HEK293 (cell line): ENCODE measurements at regions not wholly inside any gene's neighbourhood (a gene's known extent, or its start where the extent isn't known, plus 50 kb on each side); places are given as distances from the start of the nearest gene placed in this dataset.

Source experiments
- CTCF ChIA-PET: fragments of 350-600 bp; formaldehyde crosslinking; extraction: SDS; loops from one replicate; lab custom pipeline; 2021; ENCODE audit warnings: antibody characterized with exemption; lab: Yijun Ruan, JAX
- POLR2A ChIA-PET: fragments of 300-600 bp; formaldehyde crosslinking; extraction: SDS; loops from one replicate; lab custom pipeline; 2020; ENCODE audit warnings: antibody characterized with exemption, inconsistent platforms; lab: Yijun Ruan, JAX
- H3K27ac ChIP-seq: fragments of 200-500 bp; sonication (Bioruptor generic); 2 replicates; pipeline ENCODE4 v1.5.1; 2014; ENCODE audit warnings: low read depth, low read length, control low read depth, inconsistent platforms; ENCODE audit errors: extremely low read depth
- H3K36me3 ChIP-seq, 2 experiments: fragments of 200-500 bp in 1 of 2; sonication (Bioruptor generic) in 1 of 2; 1 replicate in 1 of 2; 2 replicates in 1 of 2; pipeline ENCODE4 v1.5.1; 2014 to 2017; ENCODE audit warnings: inconsistent platforms in 2 of 2, low read length in 2 of 2; ENCODE audit not compliant: control insufficient read depth in 2 of 2, insufficient read depth in 1 of 2
- H3K4me1 ChIP-seq: fragments of 200-500 bp; sonication (Bioruptor generic); 2 replicates; pipeline ENCODE4 v1.5.1; 2014; ENCODE audit warnings: mild to moderate bottlenecking, low read length, inconsistent platforms; ENCODE audit not compliant: control insufficient read depth, insufficient read depth
- H3K4me3 ChIP-seq: 2 replicates; pipeline ENCODE4 v1.5.1; 2011; ENCODE audit warnings: low read depth, mild to moderate bottlenecking, control low read depth, low read length, moderate library complexity
- H3K9me3 ChIP-seq: fragments of 200-500 bp; sonication (Bioruptor generic); 2 replicates; pipeline ENCODE4 v1.5.1; 2014; ENCODE audit warnings: low read depth, low read length, inconsistent platforms; ENCODE audit not compliant: control insufficient read depth, insufficient read depth
- GLI2 ChIP-seq: fragments of 450-650 bp; formaldehyde crosslinking; IDR thresholded peaks from 2 replicates; pipeline ENCODE4; 2017; ENCODE audit warnings: missing biosample characterization, missing genetic modification characterization, low read depth, borderline replicate concordance
- HOXD13 ChIP-seq: sonication (generic); formaldehyde crosslinking; IDR thresholded peaks from 2 replicates; pipeline ENCODE4 v1.8.0; 2022; ENCODE audit warnings: missing genetic modification reagents, borderline replicate concordance
- KLF16 ChIP-seq: fragments of 450-650 bp; formaldehyde crosslinking; IDR thresholded peaks from 2 replicates; pipeline ENCODE4 v1.5.1; 2017; ENCODE audit warnings: missing biosample characterization, missing genetic modification characterization
- MYNN ChIP-seq: fragments of 450-650 bp; formaldehyde crosslinking; IDR thresholded peaks from 2 replicates; pipeline ENCODE4 v1.5.1; 2016; ENCODE audit warnings: missing biosample characterization, missing genetic modification characterization, borderline replicate concordance
- OSR2 ChIP-seq: fragments of 450-650 bp; formaldehyde crosslinking; IDR thresholded peaks from 2 replicates; pipeline ENCODE4 v1.5.1; 2016; ENCODE audit warnings: missing biosample characterization, missing genetic modification characterization
- OVOL3 ChIP-seq: fragments of 450-650 bp; formaldehyde crosslinking; IDR thresholded peaks from 2 replicates; pipeline ENCODE4 v1.5.1; 2016; ENCODE audit warnings: missing biosample characterization, missing genetic modification characterization
- SCRT2 ChIP-seq: fragments of 450-650 bp; formaldehyde crosslinking; IDR thresholded peaks from 2 replicates; pipeline ENCODE4 v1.5.1; 2016; ENCODE audit warnings: missing biosample characterization, missing genetic modification characterization
- ZNF114 ChIP-seq: fragments of 450-650 bp; formaldehyde crosslinking; IDR thresholded peaks from 2 replicates; pipeline ENCODE4 v1.5.0; 2017; ENCODE audit warnings: missing biosample characterization, missing genetic modification characterization
- ZNF155 ChIP-seq: fragments of 450-650 bp; formaldehyde crosslinking; IDR thresholded peaks from 2 replicates; pipeline ENCODE4 v1.5.1; 2016; ENCODE audit warnings: missing biosample characterization, missing genetic modification characterization
- ZNF214 ChIP-seq: fragments of 450-650 bp; formaldehyde crosslinking; IDR thresholded peaks from 2 replicates; pipeline ENCODE4 v1.5.1; 2017; ENCODE audit warnings: missing biosample characterization, mild to moderate bottlenecking, missing genetic modification characterization, borderline replicate concordance
- ZNF416 ChIP-seq: fragments of 450-650 bp; formaldehyde crosslinking; IDR thresholded peaks from 2 replicates; pipeline ENCODE4 v1.5.1; 2016; ENCODE audit warnings: missing biosample characterization, missing genetic modification characterization
- ZNF501 ChIP-seq: fragments of 450-650 bp; formaldehyde crosslinking; IDR thresholded peaks from 2 replicates; pipeline ENCODE4 v1.5.1; 2016; ENCODE audit warnings: missing biosample characterization, missing genetic modification characterization
- ZNF571 ChIP-seq: fragments of 450-650 bp; formaldehyde crosslinking; IDR thresholded peaks from 2 replicates; pipeline ENCODE4 v1.5.0; 2017; ENCODE audit warnings: missing biosample characterization, missing genetic modification characterization
- ZNF610 ChIP-seq: fragments of 450-650 bp; formaldehyde crosslinking; IDR thresholded peaks from 2 replicates; pipeline ENCODE4 v1.5.1; 2016; ENCODE audit warnings: missing biosample characterization, missing genetic modification characterization, borderline replicate concordance
- ZNF626 ChIP-seq: fragments of 450-650 bp; sonication (Bioruptor Pico); formaldehyde crosslinking; IDR thresholded peaks from 2 replicates; pipeline ENCODE4 v1.5.1; 2018; ENCODE audit warnings: missing biosample characterization, missing genetic modification characterization, inconsistent platforms
- ZNF707 ChIP-seq: fragments of 450-650 bp; formaldehyde crosslinking; IDR thresholded peaks from 2 replicates; pipeline ENCODE4 v1.5.1; 2016; ENCODE audit warnings: missing biosample characterization, missing genetic modification characterization
- ZNF837 ChIP-seq: fragments of 450-650 bp; formaldehyde crosslinking; IDR thresholded peaks from 2 replicates; pipeline ENCODE4 v1.5.1; 2016; ENCODE audit warnings: missing biosample characterization, missing genetic modification characterization
- TF ChIP-seq, protein P1 (sequence below): fragments of 450-650 bp; formaldehyde crosslinking; conservative IDR thresholded peaks from 2 replicates; pipeline ENCODE4 v1.5.1; 2016; ENCODE audit warnings: low read depth, missing biosample characterization, missing genetic modification characterization
- TF ChIP-seq, protein P2 (sequence below): fragments of 450-650 bp; formaldehyde crosslinking; IDR thresholded peaks from 2 replicates; pipeline ENCODE4 v1.5.1; 2017; ENCODE audit warnings: missing biosample characterization, mild to moderate bottlenecking, missing genetic modification characterization, moderate library complexity
- TF ChIP-seq, protein P3 (sequence below): fragments of 450-650 bp; formaldehyde crosslinking; IDR thresholded peaks from 2 replicates; pipeline ENCODE4 v1.5.1; 2016; ENCODE audit warnings: missing biosample characterization, missing genetic modification characterization, borderline replicate concordance

DNA sequence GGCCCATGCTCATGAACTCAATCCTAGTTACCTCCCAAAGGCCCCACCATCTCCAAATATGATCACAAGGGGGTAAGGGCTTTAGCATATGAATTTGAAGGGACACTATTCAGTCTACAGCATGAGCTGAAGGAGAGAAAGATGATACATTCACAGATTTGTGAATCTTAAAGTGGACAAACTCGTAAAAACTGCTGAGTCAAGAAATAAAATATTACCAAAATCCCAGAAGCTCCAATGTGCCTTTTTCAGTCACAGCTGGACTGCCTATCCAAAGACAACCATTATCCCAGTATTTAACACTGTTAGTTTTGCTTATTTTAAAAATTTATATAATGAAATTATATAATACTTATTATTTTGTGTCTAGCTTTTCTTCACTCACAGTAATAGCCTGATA, 109.0 kb downstream of the CXXC4 start:
- ChIA-PET POLR2A (no interaction called here), CTCF (interaction anchor here (1.1 kb wide), 1 partner anchor 66 kb away, joined by 3 read pairs; no protein-coding TSS in a partner anchor)
- H3K4me3 ChIP-seq, result no peak overlapping the region
- H3K36me3 ChIP-seq, result no peaks in the 10 kb centered on the region
- TF ChIP-seq, protein P1, sequence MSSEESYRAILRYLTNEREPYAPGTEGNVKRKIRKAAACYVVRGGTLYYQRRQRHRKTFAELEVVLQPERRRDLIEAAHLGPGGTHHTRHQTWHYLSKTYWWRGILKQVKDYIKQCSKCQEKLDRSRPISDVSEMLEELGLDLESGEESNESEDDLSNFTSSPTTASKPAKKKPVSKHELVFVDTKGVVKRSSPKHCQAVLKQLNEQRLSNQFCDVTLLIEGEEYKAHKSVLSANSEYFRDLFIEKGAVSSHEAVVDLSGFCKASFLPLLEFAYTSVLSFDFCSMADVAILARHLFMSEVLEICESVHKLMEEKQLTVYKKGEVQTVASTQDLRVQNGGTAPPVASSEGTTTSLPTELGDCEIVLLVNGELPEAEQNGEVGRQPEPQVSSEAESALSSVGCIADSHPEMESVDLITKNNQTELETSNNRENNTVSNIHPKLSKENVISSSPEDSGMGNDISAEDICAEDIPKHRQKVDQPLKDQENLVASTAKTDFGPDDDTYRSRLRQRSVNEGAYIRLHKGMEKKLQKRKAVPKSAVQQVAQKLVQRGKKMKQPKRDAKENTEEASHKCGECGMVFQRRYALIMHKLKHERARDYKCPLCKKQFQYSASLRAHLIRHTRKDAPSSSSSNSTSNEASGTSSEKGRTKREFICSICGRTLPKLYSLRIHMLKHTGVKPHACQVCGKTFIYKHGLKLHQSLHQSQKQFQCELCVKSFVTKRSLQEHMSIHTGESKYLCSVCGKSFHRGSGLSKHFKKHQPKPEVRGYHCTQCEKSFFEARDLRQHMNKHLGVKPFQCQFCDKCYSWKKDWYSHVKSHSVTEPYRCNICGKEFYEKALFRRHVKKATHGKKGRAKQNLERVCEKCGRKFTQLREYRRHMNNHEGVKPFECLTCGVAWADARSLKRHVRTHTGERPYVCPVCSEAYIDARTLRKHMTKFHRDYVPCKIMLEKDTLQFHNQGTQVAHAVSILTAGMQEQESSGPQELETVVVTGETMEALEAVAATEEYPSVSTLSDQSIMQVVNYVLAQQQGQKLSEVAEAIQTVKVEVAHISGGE, result no peak
- TF ChIP-seq ZNF114 (tag by site-specific recombination) (no peak), ZNF155 (tag by site-specific recombination) (no peak), SCRT2 (tag by site-specific recombination) (no peak), ZNF571 (no peak), ZNF837 (tag by site-specific recombination) (no peak), ZNF626 (no peak), ZNF610 (no peak), ZNF416 (no peak), OVOL3 (tag by site-specific recombination) (no peak), OSR2 (no peak), HOXD13 (CRISPR knock-in tag) (no peak), MYNN (tag by site-specific recombination) (no peak)
- TF ChIP-seq, protein P2, sequence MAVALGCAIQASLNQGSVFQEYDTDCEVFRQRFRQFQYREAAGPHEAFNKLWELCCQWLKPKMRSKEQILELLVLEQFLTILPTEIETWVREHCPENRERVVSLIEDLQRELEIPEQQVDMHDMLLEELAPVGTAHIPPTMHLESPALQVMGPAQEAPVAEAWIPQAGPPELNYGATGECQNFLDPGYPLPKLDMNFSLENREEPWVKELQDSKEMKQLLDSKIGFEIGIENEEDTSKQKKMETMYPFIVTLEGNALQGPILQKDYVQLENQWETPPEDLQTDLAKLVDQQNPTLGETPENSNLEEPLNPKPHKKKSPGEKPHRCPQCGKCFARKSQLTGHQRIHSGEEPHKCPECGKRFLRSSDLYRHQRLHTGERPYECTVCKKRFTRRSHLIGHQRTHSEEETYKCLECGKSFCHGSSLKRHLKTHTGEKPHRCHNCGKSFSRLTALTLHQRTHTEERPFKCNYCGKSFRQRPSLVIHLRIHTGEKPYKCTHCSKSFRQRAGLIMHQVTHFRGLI, result no peak
- TF ChIP-seq, protein P3, sequence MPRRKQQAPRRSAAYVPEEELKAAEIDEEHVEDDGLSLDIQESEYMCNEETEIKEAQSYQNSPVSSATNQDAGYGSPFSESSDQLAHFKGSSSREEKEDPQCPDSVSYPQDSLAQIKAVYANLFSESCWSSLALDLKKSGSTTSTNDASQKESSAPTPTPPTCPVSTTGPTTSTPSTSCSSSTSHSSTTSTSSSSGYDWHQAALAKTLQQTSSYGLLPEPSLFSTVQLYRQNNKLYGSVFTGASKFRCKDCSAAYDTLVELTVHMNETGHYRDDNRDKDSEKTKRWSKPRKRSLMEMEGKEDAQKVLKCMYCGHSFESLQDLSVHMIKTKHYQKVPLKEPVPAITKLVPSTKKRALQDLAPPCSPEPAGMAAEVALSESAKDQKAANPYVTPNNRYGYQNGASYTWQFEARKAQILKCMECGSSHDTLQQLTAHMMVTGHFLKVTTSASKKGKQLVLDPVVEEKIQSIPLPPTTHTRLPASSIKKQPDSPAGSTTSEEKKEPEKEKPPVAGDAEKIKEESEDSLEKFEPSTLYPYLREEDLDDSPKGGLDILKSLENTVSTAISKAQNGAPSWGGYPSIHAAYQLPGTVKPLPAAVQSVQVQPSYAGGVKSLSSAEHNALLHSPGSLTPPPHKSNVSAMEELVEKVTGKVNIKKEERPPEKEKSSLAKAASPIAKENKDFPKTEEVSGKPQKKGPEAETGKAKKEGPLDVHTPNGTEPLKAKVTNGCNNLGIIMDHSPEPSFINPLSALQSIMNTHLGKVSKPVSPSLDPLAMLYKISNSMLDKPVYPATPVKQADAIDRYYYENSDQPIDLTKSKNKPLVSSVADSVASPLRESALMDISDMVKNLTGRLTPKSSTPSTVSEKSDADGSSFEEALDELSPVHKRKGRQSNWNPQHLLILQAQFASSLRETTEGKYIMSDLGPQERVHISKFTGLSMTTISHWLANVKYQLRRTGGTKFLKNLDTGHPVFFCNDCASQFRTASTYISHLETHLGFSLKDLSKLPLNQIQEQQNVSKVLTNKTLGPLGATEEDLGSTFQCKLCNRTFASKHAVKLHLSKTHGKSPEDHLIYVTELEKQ (tag by site-specific recombination), result no peak
- H3K27ac ChIP-seq, result no peak overlapping the region
- H3K9me3 ChIP-seq, result no peaks in the 10 kb centered on the region
- H3K4me1 ChIP-seq, result no peaks in the 10 kb centered on the region

DNA sequence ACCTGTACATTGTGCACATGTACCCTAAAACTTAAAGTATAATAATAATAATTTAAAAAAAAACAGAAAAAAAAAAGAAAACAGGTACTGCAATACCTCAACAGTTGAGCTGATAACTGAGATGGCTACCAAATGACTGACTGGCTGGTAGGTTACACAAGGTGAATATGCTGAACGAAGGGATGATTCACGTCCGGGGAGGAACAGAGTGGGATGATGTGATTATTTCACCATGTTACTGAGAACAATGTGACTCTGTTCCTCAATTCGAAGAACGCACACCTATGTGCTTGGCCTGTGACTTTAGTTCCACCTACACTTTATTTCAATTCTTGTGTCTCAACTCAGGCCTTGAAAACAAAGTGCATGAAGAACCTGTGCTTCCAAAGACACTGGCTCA, 111.7 kb downstream of the CXXC4 start:
- Histone ChIP-seq H3K27ac (no peak overlapping the region), H3K4me3 (no peak overlapping the region), H3K9me3 (no peaks in the 10 kb centered on the region), H3K4me1 (no peaks in the 10 kb centered on the region), H3K36me3 (no peaks in the 10 kb centered on the region)
- TF ChIP-seq GLI2 (tag by site-specific recombination) (no peak), ZNF214 (tag by site-specific recombination) (no peak), ZNF501 (tag by site-specific recombination) (no peak), KLF16 (no peak), ZNF707 (no peak)
- CTCF ChIA-PET, result no interaction called here
- POLR2A ChIA-PET, result no interaction called here
